GM18868 (cell line): ENCODE measurements at regions not wholly inside any gene's neighbourhood (a gene's known extent, or its start where the extent isn't known, plus 50 kb on each side); places are given as distances from the start of the nearest gene placed in this dataset.
"Not testable (repeated sequence)": the region's sequence is repeated elsewhere in the genome, so short reads cannot be mapped to it uniquely, and the experiment has no call there.

ENCODE experiments used
- ATAC-seq: cut with Tn5 transposase; IDR thresholded peaks from one replicate; pipeline ENCODE4 v1.9.1; 2021; ENCODE audit warnings: mild to moderate bottlenecking, moderate library complexity; ENCODE audit not compliant: unreplicated experiment

DNA sequence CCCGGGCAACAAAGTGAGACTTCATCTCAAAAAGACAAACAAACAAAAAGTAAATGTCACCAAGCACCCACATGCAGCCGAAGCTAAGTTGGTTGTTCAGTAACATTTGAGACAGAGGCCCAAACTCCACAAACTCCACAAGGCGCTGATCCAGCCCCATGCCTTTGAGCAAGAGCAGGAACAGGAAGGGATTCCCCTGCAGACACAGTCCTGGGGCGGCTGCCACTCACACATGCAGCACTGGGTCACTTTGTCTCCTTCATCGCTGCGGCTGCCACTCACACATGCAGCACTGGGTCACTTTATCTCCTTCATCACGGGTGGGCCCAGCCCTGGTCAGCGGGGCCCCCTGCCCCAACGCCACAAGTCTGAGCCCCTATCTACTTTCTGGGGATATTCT, 246.9 kb upstream of the RREB1 start:
- ATAC-seq: no peak

DNA sequence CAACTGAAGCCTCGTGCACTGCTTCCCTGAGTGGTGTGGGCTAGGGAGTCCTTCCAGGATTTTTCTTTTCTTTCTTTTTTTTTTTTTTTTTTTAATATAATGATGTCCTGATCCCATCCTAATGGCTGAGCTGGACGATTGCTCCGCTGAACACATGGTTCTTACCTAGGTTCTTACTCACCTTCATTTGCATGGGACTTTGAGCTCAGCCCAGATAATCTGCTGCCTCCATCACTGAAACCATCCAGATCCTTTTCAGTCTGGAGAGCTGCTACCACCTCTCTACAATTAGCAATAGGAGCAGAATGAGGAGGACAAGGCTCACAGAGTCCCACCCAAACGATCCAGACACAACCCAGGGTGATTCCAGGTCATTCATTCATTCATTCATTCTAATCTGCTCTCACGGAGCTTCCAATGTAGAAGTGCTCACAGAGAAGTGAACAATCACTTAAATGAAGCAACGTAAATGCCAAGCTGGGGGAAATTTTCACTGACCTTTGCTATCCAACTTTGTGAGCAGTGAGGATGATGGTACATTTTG, 246.3 kb upstream of the RREB1 start:
- ATAC-seq: no peak

DNA sequence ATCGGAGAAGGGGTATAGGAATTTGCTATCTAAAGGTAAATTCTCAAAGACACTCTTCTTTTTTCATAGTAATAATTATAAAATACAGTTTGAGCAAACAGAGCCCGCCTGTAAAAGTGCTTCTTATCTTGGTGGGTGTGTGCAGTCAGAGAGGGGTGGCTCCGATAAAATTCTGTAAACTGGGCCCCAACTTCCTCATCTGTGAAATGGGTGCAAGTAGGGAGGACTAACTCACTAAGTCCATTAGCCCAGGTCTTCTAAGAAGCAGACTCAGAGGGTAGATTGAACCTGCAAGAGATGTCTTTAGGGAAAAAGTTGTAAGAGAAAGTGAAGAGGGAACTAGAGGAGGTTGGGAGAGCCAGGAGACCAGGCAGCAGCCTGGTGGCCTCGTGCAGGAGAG, 245.8 kb upstream of the RREB1 start:
- ATAC-seq: no peak

DNA sequence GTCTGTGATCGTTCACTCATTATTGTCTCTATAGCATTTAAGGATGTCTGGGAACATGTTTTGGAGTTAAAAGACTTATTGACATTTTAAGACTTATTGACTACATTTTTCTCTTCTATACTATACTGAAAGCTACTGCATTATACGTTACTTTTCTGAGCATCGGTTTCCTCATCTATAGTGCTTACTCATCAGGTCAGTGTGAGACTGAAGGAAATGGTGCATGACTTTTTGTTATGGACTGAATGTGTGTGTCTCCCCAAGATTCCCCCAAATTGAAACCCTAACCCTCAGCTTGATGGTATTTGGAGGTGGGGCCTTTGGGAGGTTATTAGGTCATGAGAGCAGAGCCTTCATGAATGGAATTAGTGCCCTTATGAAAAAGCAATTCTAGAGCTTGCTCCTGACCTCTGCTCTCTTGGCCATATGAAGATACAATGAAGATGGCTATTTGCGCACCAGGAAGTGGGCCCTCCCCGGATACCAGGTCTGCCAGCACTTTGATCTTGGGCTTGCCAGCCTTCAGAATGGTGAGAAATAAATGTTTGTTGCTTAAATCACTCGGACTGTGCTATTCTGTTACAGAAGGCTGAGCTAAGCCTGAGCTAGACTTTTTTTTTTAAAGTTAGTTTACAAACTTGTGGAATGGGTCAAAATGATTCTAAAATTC, 243.7 kb upstream of the RREB1 start:
- ATAC-seq: no peak

DNA sequence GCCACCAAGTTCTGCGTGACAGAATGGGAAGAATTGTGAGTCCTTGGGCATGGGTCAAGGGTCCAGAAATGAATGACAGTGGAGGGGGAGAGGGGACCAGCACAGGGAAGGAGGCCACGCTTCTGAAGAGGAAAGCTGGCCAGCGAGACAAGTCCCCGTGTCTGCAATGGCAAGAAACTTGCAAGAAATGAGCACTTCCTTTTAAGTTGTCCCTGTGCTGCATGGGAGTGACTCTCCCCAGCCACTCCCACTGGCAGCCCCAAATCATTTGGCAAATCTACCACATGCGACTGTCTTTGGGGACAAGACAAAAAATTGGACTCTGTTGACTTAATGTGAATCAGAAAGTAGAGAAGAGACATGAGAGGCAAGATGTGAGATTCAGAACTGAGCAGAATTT, 242.2 kb upstream of the RREB1 start:
- no peak for ATAC-seq

DNA sequence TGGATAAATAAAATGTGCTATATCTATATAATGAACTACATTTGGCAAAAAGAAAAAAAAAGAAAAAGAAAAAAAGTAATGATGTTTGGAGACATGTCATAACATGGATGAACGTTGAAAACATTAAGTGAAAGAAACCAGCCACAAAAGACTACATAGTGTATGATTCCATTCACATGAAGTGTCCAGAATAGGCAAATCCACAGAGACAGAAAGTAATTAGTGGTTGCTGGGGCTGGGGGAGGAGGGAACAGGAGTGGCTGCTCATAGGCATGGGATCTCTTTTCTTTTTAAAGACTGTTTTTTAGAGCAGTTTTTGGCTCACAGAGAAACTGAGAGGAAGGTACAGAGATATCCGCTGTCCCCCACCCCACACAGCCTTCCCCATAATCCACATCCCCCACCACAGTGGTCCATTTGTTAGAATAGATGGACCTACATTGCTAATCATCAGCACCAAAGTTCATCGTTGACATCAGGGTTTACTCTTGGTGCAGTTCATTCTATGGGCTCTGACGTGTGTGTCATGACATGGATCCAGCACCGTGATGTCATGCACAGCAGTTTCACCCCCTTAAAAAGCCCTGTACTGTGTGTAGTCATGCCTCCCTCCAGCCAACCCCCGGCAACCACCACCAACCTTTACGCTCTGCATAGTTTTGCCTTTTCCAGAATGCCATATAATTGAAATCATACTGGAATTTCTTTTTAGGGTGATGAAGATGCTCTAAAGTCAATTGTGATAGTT, 240.9 kb upstream of the RREB1 start:
- no peak for ATAC-seq

DNA sequence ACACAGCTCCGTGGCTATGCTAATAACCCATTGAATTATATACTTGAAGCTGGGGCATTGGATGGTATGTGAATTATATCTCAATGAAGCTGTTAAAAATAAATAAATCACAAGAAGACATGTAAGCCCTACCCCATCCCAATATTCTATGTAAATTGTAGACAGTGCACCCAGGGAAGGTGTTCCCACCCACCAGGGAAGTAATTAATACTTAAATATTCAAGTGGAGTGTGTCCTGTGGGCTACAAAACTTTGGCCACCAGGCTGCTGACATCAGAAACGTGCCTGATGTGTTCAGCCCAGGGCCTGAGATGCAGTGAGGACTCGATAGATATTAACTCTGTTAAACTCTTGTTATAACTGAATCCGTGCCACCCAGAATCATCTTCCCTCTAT, 240.4 kb upstream of the RREB1 start:
- no peak for ATAC-seq

DNA sequence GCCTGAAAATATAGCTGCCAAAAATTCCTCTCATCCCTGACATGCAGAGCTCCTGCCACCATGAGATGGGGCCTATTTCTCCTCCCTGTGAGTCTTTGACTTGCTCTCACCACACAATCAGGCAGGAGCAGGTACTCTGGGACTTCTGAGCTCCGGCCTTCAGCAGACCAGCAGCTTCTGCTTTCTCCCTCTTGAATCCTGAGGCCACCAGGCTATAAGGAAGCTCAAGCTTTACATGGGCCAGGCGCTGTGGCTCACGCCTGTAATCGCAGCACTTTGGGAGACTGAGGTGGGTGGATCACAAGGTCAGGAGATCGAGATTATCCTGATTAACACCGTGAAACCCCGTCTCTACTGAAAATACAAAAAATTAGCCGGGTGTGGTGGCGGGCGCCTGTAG, 238.7 kb upstream of the RREB1 start:
- no peak for ATAC-seq

DNA sequence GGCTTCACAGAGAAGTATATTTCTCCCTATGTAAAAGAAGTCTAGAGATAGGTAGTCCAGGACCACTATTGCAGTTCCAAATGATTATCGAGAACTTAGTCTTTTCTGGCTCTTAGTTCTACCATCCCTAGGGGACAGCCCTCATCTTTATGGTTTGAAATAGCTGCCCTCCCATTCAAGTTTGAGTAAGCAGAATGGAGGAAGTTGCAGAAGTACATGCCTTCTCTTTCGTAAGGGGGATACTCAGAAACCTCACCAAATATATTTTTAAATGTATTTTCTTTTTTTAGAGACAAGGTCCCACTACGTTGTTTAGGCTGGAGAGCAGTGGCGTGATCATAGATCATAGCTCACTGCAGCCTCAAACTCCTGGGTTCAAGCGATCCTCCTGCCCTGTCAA, 236.8 kb upstream of the RREB1 start:
- ATAC-seq: no peak

DNA sequence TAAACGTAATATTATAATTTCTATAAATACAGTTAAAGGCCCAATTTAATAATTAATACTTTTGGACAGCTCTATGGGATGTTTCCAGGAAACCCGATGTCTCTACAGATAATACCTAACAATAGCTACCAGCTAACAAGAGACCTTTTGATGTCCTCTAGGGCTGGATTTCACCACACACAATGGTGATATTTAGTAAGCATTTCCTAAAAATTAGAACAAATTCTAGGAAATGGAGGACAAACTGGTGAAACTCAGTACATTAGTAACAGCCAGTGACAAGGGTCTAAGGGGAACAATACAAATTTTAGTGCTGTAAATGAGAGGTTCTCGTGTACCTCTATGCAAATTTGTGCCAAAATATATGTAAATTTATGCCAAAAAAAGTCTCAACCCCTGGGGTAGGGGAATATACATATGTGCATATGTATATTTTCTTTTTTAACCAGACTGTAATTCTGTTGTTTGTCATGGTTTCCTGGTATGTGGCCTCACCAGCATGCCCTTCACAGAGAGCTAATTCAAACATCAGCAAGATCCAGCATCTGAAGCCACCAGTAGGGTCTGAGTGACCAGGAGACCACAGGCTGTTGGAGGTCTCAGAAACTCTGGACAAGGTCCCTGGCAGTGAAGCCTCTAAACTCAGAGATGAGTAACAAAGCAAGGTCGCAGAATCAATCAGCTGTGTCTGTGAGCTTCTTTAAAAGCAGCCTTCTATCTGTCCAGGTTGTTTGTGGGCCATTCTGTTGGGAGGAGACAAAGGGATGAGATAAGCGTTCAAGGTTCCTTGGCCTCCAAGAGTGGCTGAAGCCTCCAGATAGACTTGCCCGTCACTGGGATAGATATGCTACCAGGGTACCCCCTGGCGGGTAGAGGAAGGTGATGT, 235.1 kb upstream of the RREB1 start:
- no peak for ATAC-seq

DNA sequence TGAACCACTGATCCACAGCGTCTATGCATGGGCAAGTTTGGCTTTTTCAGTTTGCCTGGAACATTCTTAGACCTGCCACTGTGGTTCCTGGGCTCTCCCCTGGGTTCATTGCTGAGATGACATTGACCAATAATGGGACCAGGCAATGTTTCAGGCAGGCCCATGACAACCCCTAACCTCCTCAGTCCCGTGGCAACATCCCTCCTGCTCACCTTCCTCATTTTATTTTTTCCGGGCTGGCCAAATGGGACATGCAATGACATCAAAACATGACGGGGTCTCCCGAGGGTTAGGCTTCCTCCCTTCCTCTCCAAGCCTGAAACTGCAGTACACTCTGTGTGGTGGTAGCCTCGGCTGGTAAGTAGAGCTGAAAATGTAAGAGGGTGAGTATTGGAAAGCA, 234.0 kb upstream of the RREB1 start:
- no peak for ATAC-seq

DNA sequence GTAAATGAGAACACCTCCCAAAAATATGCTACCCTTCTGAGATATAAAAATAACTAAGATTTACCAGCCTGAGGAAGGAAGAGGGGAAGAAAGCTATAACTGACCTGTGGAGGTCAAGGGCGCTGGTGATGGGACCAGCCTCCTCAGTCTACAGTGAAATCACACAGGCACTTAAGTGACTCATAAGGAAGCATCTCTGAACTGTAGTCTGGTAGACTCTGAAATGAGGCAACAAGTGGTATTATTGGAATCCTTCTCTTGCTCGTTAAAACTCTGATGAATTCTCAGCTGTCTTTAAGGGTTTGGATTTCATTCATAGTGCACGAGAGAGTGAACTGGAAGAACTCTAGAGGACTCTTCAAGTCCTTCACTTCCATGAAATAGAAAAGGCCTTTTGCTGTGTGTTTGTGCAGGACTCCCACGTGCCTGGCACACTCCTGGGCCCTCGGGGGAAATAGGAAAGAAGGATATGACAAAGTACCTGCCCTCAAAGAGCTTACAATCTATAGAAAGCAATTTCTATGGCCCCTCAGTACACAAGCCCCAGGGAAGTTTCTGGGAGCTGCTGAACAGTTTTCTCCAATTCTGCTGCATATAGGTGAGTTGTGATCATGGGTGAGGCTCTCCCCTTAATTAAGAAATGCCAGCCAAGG, 231.8 kb upstream of the RREB1 start:
- ATAC-seq: no peak

DNA sequence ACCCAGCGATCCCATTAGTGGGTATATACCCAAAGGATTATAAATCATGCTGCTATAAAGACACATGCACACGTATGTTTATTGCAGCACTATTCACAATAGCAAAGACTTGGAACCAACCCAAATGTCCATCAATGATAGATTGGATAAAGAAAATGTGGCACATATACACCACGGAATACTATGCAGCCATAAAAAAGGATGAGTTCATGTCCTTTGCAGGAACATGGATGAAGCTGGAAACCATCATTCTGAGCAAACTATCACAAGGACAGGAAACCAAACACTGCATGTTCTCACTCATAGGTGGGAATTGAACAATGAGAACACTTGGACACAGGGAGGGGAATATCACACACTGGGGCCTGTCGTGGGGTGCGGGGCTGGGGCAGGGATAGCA, 230.0 kb upstream of the RREB1 start:
- ATAC-seq: not testable (repeated sequence)

DNA sequence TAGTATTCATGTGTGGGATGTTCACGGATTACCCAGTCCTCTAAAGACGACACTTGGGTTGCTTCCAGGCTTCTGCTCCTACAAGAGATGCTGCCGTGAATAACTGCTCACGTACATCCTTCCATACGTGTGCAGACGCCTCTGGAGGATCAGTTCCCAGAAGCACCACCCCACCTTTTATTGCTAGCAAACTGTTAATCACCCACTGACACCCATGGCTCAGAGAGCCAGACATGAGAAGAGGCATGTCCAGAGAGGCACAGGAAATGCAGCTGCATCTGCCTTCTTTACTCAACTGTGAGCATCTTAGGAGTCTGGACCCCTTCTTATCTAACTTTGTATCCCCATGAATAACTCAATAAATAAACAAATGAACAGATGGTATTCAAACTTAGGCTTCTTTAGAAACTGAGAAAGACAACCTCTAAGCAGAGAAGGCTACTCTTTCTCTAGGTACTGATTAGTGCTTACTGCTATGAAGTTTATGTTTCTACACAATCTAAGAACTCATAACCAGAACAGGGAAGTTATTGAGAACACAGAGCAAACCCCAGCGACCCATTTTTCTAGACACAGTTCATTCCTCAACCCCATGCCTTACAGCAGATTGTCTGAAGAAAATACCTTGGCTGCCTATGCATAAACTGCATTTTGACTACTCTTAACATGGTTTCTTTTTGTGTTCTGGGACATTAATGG, 228.7 kb upstream of the RREB1 start:
- ATAC-seq: peak; percentile 78

DNA sequence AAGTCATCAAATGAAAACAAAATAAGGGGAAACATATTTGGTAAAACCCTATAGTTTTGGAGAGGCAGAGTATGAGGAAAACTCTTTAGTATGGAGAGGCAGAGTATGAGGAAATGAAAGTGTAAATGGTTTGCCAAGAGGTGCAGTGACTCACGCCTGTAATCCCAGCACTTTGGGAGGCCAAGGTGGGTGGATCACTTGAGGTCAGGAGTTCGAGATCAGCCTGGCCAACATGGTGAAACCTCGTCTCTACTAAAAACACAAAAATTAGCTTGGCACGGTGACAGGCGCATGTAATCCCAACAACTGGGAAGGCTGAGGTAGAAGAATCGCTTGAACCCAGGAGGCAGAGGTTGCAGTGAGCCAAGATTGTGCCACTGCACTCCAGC, 228.2 kb upstream of the RREB1 start:
- ATAC-seq: peak; percentile 20

DNA sequence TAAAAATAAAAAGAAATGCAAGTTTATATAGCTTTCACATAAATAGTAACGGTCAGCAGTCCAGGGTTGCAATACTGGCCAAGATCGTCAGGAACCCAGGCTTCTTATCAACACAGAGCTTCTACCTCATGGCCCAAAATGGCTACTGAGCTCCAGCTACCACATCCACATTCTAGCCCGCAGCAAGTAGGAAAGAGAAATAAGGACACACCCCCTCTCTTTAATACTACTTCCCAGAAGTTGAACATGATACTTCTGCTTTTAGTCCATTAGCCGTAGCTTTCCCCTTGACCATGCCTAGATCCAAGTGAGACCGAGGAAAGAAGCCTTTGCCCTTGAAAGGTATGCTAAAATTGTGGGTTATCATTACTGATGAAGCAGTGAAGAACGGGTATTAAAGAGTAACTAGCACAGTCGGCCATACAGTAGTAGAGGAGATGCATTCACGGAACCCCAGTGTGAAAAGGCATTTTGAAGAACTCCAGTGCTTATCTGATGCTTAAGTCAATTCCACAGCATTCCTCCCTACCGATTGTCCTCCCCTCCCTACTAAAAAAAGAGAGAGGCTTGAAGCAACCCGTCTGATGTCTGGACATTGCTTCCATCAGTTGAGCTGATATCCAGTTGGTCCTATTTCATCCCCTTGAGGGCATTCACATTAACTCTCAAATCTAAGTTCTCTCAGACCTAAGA, 226.9 kb upstream of the RREB1 start:
- ATAC-seq: no peak

DNA sequence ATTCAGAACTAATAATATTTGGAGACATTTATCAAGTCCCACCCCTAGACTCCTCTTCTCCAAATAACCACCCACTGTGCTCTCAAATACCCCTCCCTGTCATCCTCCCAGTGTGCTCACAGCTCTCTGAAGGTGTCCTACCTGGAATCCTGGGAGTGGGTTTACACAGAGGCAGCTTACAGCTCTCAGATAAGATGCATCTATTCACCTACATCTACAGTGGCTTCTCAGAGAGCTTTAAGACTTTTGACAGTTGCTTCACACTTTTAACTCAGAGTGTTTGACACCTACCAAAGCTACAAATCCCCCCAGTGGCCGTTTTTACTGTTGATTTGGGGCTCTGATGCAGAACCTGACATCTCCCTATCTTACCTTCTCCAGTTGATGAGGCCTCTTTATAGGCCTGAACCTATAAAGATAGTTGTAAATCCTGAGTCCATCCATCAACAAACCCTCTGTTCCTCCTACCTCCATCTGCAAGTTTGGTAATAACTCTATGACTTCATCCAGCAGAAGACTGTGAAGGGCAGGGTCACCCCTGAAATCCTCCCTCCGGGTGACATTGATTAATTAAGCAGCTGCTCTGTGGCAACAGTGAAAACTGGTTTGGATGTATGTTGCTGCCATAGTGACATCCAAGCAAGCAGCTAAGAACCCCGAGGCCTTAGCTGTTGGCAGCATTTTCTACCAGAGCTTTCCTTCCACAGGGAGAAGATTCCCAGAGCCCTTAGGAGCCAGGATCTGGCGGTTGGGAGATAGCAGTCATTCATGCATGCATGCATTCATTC, 226.1 kb upstream of the RREB1 start:
- no peak for ATAC-seq

DNA sequence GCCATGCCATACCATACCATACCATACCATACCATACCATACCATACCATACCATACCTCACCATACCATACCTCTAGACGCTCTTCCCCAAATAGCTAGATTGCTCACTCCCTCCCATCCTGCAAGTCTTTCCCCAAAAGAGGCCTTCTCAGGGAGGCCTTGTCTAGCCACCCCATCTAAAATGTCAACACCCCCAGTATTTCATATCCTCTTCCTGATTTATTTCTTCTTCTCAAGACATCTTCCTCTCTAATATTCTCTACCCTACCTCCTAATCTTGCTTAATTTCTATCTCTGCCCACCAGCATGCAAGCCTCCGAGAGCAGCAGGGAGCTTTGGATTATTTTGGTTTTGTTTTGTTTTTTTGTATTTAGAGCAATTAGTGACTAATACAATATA, 225.2 kb upstream of the RREB1 start:
- ATAC-seq: no peak

DNA sequence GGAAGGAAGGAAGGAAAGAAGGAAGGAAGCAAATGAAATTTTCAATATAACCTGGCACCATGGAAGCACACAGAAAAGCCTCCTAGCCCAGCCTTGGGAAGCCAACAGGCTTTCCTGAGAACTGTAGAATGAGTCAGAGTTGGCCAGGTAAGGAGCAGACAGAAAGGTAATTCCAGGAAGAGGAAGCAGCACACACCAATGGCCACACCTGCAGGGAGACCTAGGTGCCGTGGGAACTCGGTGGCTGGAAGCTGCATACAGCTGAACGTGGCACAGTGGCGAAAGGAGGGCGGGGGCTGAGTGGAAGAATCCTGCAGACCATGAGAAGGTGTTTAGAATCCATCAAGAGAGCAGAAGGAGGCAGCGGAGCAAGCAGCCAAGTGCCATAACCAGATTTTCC, 224.8 kb upstream of the RREB1 start:
- no peak for ATAC-seq
